Uterus (tissue), 2 donors: ENCODE measurements at regions not wholly inside any gene's neighbourhood (a gene's known extent, or its start where the extent isn't known, plus 50 kb on each side); places are given as distances from the start of the nearest gene placed in this dataset.

ENCODE experiments used
- POLR2A ChIP-seq, 2 donors: fragments of 450-650 bp; IDR thresholded peaks; one replicate each; pipeline ENCODE4 v1.6.1; 2016; ENCODE audit warnings: antibody characterized with exemption in 2 of 2, mild to moderate bottlenecking in 1 of 2, moderate library complexity in 1 of 2
- TF ChIP-seq, protein P1 (sequence below), 4 experiments: fragments of 200-600 bp in 2 of 4; fragments of 450-650 bp in 2 of 4; sonication (generic) in 2 of 4; IDR thresholded peaks; one replicate each; pipeline ENCODE4 v1.5.1; 2016 to 2019; ENCODE audit warnings: antibody characterized with exemption in 4 of 4, mild to moderate bottlenecking in 2 of 4, moderate library complexity in 1 of 4

DNA sequence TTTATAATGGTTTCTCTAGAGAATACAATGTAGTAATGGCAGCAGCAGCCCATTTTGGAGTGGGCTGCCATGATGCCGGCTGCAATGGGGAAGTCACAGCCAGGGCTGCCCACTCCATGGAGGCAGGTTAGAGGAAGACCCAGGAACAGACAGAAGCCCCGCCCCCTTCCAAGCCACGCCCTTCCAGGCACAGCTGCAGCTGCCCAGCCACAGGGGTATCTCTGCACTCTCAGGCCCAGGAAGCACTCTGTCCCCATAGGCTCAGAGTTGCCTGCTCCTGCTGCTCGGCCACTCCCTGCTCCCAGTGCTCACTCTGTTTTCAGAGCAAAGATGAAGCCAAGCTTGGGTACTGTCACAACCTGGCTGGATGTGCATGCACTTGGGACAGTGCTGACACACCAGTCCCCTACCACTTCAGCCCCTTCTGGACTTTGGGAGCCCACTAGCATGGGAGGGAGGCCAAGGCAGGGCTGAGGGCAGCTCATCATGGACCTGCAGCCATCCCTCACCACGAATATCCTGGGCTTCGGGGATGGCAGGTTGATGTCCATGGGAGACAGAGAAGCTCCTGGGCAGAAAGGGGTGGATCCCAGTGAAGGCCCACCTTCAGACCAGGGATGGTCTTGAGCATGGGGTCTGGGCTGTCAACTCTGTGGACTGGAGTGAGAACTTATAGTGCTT, 1224.2 kb downstream of the SLITRK5 start:
- TF ChIP-seq, protein P1, sequence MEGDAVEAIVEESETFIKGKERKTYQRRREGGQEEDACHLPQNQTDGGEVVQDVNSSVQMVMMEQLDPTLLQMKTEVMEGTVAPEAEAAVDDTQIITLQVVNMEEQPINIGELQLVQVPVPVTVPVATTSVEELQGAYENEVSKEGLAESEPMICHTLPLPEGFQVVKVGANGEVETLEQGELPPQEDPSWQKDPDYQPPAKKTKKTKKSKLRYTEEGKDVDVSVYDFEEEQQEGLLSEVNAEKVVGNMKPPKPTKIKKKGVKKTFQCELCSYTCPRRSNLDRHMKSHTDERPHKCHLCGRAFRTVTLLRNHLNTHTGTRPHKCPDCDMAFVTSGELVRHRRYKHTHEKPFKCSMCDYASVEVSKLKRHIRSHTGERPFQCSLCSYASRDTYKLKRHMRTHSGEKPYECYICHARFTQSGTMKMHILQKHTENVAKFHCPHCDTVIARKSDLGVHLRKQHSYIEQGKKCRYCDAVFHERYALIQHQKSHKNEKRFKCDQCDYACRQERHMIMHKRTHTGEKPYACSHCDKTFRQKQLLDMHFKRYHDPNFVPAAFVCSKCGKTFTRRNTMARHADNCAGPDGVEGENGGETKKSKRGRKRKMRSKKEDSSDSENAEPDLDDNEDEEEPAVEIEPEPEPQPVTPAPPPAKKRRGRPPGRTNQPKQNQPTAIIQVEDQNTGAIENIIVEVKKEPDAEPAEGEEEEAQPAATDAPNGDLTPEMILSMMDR (IDR thresholded peaks at IDR 0.05), result no peak
- TF ChIP-seq POLR2A (IDR thresholded peaks at IDR 0.05), result no peak
